Sigmoid colon (tissue), 6 donors: ENCODE measurements at regions not wholly inside any gene's neighbourhood (a gene's known extent, or its start where the extent isn't known, plus 50 kb on each side); places are given as distances from the start of the nearest gene placed in this dataset.

Experiments
- DNase-seq: peaks from one replicate; pipeline ENCODE4 v3.0.0-alpha.2; 2019
- H3K27ac ChIP-seq, 4 donors: fragments of 200-600 bp; sonication (generic); one replicate each; pipeline ENCODE4 v1.5.1; 2016 to 2019; ENCODE audit warnings: mild to moderate bottlenecking in 1 of 4
- H3K27me3 ChIP-seq, 3 donors: fragments of 200-600 bp; sonication (generic); one replicate each; pipeline ENCODE4 v1.5.1; 2019; ENCODE audit warnings: mild to moderate bottlenecking in 1 of 3
- H3K36me3 ChIP-seq, 4 donors: fragments of 200-600 bp; sonication (generic); one replicate each; pipeline ENCODE4 v1.5.1; 2016 to 2019
- H3K4me1 ChIP-seq, 4 donors: fragments of 200-600 bp; sonication (generic); one replicate each; pipeline ENCODE4 v1.5.1; 2017 to 2019
- H3K4me3 ChIP-seq, 4 donors: fragments of 200-600 bp; sonication (generic); one replicate each; pipeline ENCODE4 v1.5.1; 2017 to 2019; ENCODE audit warnings: mild to moderate bottlenecking in 2 of 4, moderate library complexity in 1 of 4
- H3K9me3 ChIP-seq, 4 donors: fragments of 200-600 bp in 3 of 4; sonication (generic) in 3 of 4; one replicate each; pipeline versions ENCODE4 v1.5.1 to v1.6.1; 2013 to 2019
- EP300 ChIP-seq, 4 donors: sonication (generic); formaldehyde crosslinking; IDR thresholded peaks; one replicate each; pipeline ENCODE4 v1.6.1; 2017; ENCODE audit warnings: antibody characterized with exemption in 4 of 4
- POLR2A ChIP-seq, 2 donors: fragments of 450-650 bp; IDR thresholded peaks; one replicate each; pipeline ENCODE4 v1.6.1; 2016; ENCODE audit warnings: antibody characterized with exemption in 2 of 2, mild to moderate bottlenecking in 2 of 2, moderate library complexity in 2 of 2
- POLR2AphosphoS5 ChIP-seq, 4 donors: sonication (generic); formaldehyde crosslinking; IDR thresholded peaks; one replicate each; pipeline ENCODE4 v1.6.1; 2017; ENCODE audit warnings: antibody characterized with exemption in 4 of 4
- WGBS, 2 donors: extraction: QIAGEN DNeasy Blood & Tissue Kit; methylation state at CpG; one replicate each; pipeline ENCODE4 v1.1.7; 2013; 5-methylcytosine and 5-hydroxymethylcytosine counted together
- intact Hi-C: fragments of 100-400 bp; cut with DNase I; formaldehyde crosslinking; loops from one replicate; pipeline ENCODE4 v1.15.1; 2023
- TF ChIP-seq, protein P1 (sequence below), 4 experiments: fragments of 450-650 bp in 3 of 4; fragments of 200-600 bp in 1 of 4; IDR thresholded peaks; one replicate each; pipeline ENCODE4 v1.5.1; 2016 to 2019; ENCODE audit warnings: antibody characterized with exemption in 4 of 4, mild to moderate bottlenecking in 3 of 4, moderate library complexity in 2 of 4
- donor health status: healthy with polysubstance abuse.
- donor health status: healthy.

DNA sequence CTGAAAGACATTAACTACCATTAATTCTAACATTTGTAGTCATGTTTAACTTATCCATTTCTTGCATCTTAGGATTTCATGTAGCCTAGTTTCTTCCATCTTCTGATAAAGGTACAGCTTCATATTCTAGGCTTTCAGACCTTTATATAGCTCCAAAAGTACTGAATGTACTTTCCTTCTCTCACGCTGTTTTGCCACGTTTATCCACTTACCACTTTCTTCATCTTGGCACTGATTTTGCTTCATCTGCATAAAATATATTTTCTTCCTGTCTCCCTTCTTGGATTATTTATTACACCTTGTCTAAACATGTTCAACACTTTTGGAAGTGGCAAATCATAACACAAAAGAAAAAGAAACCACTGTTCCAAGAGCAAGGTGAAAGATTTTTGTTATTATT is 553.8 kb downstream of the DTWD2 start:
- no peaks in the 10 kb centered on the region for H3K4me1 ChIP-seq
- TF ChIP-seq, protein P1, sequence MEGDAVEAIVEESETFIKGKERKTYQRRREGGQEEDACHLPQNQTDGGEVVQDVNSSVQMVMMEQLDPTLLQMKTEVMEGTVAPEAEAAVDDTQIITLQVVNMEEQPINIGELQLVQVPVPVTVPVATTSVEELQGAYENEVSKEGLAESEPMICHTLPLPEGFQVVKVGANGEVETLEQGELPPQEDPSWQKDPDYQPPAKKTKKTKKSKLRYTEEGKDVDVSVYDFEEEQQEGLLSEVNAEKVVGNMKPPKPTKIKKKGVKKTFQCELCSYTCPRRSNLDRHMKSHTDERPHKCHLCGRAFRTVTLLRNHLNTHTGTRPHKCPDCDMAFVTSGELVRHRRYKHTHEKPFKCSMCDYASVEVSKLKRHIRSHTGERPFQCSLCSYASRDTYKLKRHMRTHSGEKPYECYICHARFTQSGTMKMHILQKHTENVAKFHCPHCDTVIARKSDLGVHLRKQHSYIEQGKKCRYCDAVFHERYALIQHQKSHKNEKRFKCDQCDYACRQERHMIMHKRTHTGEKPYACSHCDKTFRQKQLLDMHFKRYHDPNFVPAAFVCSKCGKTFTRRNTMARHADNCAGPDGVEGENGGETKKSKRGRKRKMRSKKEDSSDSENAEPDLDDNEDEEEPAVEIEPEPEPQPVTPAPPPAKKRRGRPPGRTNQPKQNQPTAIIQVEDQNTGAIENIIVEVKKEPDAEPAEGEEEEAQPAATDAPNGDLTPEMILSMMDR (IDR thresholded peaks at IDR 0.05) = no peak
- TF ChIP-seq POLR2AphosphoS5 (IDR thresholded peaks at IDR 0.05) = peak in 1 of 4 donors; percentile 13
- intact Hi-C loops = no loop called here
- no peak for DNase-seq
- H3K27ac ChIP-seq = peak overlapping the region in 1 of 4 donors; percentile 38
- H3K9me3 ChIP-seq = no peaks in the 10 kb centered on the region
- 85 to 89% methylated on average over 2 of the region's 2 CpGs for WGBS, 2 donors
- H3K36me3 ChIP-seq = no peaks in the 10 kb centered on the region
- no peaks in the 10 kb centered on the region for H3K27me3 ChIP-seq
- H3K4me3 ChIP-seq = no peak overlapping the region

DNA sequence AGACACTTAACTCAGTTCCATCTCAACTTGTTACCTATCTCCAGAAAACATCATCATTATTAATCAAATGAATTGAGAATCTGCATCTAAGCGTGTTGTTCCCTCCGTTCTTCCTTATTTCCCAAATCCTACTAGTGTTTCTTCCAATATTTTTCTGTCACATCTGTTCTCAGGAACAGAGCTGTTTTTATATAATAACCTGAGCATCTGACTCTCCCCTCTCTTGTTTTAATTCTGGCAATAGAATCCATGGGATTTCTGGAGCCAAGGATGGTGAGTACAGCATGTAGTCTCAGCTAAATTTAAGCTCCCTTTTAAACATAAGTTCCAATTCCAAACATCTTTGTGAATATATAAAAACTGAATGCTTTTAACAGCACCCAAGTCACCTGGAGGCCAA is 558.3 kb downstream of the DTWD2 start:
- DNase-seq = no peak
- no peak overlapping the region for H3K27ac ChIP-seq
- 94 to 96% methylated on average over 2 of the region's 2 CpGs for WGBS, 2 donors
- intact Hi-C loops = no loop called here
- TF ChIP-seq POLR2AphosphoS5 (IDR thresholded peaks at IDR 0.05) (no peak), POLR2A (IDR thresholded peaks at IDR 0.05) (no peak), EP300 (IDR thresholded peaks at IDR 0.05) (no peak)
- TF ChIP-seq, protein P1 (IDR thresholded peaks at IDR 0.05) = no peak
- H3K9me3 ChIP-seq = no peaks in the 10 kb centered on the region
- no peaks in the 10 kb centered on the region for H3K36me3 ChIP-seq
- no peaks in the 10 kb centered on the region for H3K27me3 ChIP-seq
- H3K4me3 ChIP-seq = no peak overlapping the region
- no peaks in the 10 kb centered on the region for H3K4me1 ChIP-seq

DNA sequence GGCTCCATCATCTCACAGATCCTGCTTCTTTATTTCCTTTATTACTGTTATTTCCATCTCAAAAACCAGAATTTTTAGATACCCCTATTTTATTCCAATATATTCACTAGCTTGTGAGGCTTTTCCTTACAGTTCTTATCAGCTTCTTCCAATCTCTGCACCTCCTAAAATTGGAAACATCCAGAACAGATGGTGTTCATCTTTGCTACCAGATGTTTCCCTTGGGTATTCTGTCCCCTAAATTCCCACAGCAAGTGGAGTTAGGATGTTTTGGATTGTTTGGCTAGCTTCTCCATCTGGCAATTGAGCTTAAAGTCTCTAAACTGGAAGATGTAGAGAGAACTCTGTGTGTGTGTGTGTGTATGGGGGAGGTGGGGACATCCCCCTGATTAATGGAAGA is 580.4 kb downstream of the DTWD2 start:
- H3K27me3 ChIP-seq = no peaks in the 10 kb centered on the region
- intact Hi-C loops = no loop called here
- no peak overlapping the region for H3K4me3 ChIP-seq
- no peak for DNase-seq
- H3K27ac ChIP-seq = no peak overlapping the region
- TF ChIP-seq, protein P1 (IDR thresholded peaks at IDR 0.05) = no peak
- TF ChIP-seq POLR2A (IDR thresholded peaks at IDR 0.05) (no peak), POLR2AphosphoS5 (IDR thresholded peaks at IDR 0.05) (no peak), EP300 (IDR thresholded peaks at IDR 0.05) (no peak)
- H3K9me3 ChIP-seq = no peaks in the 10 kb centered on the region
- no peaks in the 10 kb centered on the region for H3K4me1 ChIP-seq
- H3K36me3 ChIP-seq = no peaks in the 10 kb centered on the region

DNA sequence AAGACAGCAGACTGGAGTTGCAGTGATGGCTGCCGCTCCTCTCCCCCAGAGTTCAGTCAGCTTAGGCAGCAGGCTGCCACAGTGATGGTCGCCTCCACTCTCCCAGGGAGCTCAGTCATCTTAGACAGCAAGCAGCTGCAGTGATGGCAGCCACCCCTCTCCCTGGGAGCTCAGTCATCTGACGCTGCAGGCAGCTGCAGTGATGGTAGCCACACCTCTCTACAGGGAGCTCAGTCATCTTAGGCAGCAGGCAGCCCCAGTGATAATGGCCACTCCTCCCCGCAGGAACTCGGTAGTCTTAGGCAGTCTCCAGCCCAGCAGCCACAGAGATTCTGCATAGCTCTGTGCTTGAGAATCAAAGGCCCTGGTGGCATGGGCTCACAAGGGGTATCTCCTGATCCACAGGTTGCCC is 582.7 kb downstream of the DTWD2 start:
- TF ChIP-seq, protein P1 (IDR thresholded peaks at IDR 0.05) = no peak
- TF ChIP-seq POLR2AphosphoS5 (IDR thresholded peaks at IDR 0.05) = no peak
- no peak for TF ChIP-seq POLR2A (IDR thresholded peaks at IDR 0.05)
- no peak for TF ChIP-seq EP300 (IDR thresholded peaks at IDR 0.05)
- no peak for DNase-seq
- peaks cover 0 to 4% (median 0%) of the 10 kb centered on the region in 4 donors for H3K9me3 ChIP-seq
- no peaks in the 10 kb centered on the region for H3K36me3 ChIP-seq
- H3K4me1 ChIP-seq = no peaks in the 10 kb centered on the region
- WGBS, 2 donors = 55 to 64% methylated on average over 5 of the region's 5 CpGs
- H3K4me3 ChIP-seq = no peak overlapping the region
- H3K27ac ChIP-seq = no peak overlapping the region
- intact Hi-C loops = no loop called here
- no peaks in the 10 kb centered on the region for H3K27me3 ChIP-seq

DNA sequence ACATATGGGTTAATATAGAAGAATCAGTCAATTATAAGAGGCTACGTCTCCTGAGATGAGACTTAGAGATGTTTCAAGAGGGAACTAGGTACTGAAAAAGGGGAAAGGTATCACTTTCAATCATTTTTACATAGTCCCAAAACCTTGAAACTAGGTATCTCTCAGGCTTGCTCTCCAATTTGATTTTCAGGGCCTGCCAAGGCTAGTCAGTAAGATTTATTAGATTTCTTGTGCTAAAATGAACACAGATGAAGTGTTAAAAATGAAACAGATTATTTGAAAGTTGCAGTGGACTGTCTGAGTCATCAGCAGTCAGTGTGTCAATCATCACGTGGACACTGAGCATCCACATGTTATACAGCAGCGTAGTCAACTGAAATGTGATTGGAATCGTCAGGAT is 591.1 kb downstream of the DTWD2 start:
- WGBS, 2 donors = 66 to 76% methylated on average over 4 of the region's 4 CpGs
- DNase-seq = no peak
- intact Hi-C loops = no loop called here
- TF ChIP-seq POLR2AphosphoS5 (IDR thresholded peaks at IDR 0.05) (no peak), POLR2A (IDR thresholded peaks at IDR 0.05) (no peak), EP300 (IDR thresholded peaks at IDR 0.05) (no peak)
- TF ChIP-seq, protein P1 (IDR thresholded peaks at IDR 0.05) = no peak
- no peaks in the 10 kb centered on the region for H3K27me3 ChIP-seq
- H3K4me3 ChIP-seq = no peak overlapping the region
- no peak overlapping the region for H3K27ac ChIP-seq
- H3K9me3 ChIP-seq = peaks cover 0 to 3% (median 0%) of the 10 kb centered on the region in 4 donors
- no peaks in the 10 kb centered on the region for H3K4me1 ChIP-seq
- H3K36me3 ChIP-seq = no peaks in the 10 kb centered on the region
